ENCODE measurements at regions not wholly inside any gene's neighbourhood (a gene's known extent, or its start where the extent isn't known, plus 50 kb on each side); places are given as distances from the start of the nearest gene placed in this dataset.

GRCh38 chr2:133811409-133812125 is 243.3 kb upstream of the NCKAP5 start:
- TF ChIP-seq EZH2 (IDR thresholded peaks at IDR 0.05; ENCODE audit: borderline replicate concordance, low read depth, low read length, poor library complexity, severe bottlenecking) (no peak), CTCF (conservative IDR thresholded peaks at IDR 0.05; ENCODE audit: low read depth, low read length) (no peak)

Measured in A673 (cell line).